Left ventricle myocardium inferior (tissue), 1 donor: ENCODE measurements at regions not wholly inside any gene's neighbourhood (a gene's known extent, or its start where the extent isn't known, plus 50 kb on each side); places are given as distances from the start of the nearest gene placed in this dataset.

Source experiments
- DNase-seq: peaks from one replicate; pipeline ENCODE4 v3.0.0-alpha.2; 2020
- H3K27ac ChIP-seq: fragments of 200-600 bp; replicated peaks from 2 replicates; pipeline ENCODE4 v1.8.0; 2021
- H3K27me3 ChIP-seq: fragments of 200-600 bp; 2 replicates; pipeline ENCODE4 v1.8.0; 2021; ENCODE audit warnings: low read depth
- H3K36me3 ChIP-seq: fragments of 200-600 bp; 2 replicates; pipeline ENCODE4 v1.8.0; 2021
- H3K4me1 ChIP-seq: fragments of 200-600 bp; 2 replicates; pipeline ENCODE4 v1.8.0; 2021
- H3K4me3 ChIP-seq: fragments of 200-600 bp; 2 replicates; pipeline ENCODE4 v1.8.0; 2021; ENCODE audit warnings: mild to moderate bottlenecking, moderate library complexity
- H3K9me3 ChIP-seq: fragments of 200-600 bp; replicated peaks from 2 replicates; pipeline ENCODE4 v1.8.0; 2021
- intact Hi-C: fragments of 100-400 bp; cut with micrococcal nuclease; formaldehyde crosslinking; loops from one replicate; pipeline ENCODE4 v1.11.0; 2022
- TF ChIP-seq, protein P1 (sequence below): fragments of 200-600 bp; IDR thresholded peaks from 2 replicates; pipeline ENCODE4 v1.8.0; 2021; ENCODE audit warnings: antibody characterized with exemption, mild to moderate bottlenecking, borderline replicate concordance
- donor health status: DM: no; HTN: yes; CAD: no; lungs with severe emphysema.

DNA sequence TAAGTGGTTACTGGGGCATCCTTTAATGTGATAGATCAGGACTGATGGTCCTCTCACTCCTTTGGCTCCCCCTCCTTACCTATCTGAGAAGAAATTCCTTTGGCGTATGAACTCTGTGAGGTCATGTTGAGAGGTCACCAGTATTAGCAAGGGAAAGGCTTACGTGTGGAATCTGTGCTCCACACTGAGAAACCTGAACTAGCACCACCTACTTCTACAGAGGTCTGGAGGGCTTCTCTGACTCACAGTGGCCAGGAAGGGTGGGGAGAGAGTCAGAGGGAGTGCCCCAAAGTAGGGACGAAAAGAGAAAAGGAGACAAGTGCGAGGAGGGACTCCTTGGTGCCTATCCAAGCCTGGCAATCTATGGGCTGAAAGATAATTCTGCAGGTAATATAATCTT, 348.6 kb downstream of the TNS1 start:
- TF ChIP-seq, protein P1, sequence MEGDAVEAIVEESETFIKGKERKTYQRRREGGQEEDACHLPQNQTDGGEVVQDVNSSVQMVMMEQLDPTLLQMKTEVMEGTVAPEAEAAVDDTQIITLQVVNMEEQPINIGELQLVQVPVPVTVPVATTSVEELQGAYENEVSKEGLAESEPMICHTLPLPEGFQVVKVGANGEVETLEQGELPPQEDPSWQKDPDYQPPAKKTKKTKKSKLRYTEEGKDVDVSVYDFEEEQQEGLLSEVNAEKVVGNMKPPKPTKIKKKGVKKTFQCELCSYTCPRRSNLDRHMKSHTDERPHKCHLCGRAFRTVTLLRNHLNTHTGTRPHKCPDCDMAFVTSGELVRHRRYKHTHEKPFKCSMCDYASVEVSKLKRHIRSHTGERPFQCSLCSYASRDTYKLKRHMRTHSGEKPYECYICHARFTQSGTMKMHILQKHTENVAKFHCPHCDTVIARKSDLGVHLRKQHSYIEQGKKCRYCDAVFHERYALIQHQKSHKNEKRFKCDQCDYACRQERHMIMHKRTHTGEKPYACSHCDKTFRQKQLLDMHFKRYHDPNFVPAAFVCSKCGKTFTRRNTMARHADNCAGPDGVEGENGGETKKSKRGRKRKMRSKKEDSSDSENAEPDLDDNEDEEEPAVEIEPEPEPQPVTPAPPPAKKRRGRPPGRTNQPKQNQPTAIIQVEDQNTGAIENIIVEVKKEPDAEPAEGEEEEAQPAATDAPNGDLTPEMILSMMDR, result no peak
- no peaks in the 10 kb centered on the region for H3K27me3 ChIP-seq
- no peak overlapping the region for H3K4me3 ChIP-seq
- H3K36me3 ChIP-seq, result no peaks in the 10 kb centered on the region
- intact Hi-C loops, result no loop called here
- peaks cover 10% of the 10 kb centered on the region for H3K4me1 ChIP-seq
- DNase-seq, result no peak
- H3K27ac ChIP-seq, result no peak overlapping the region
- H3K9me3 ChIP-seq, result no peaks in the 10 kb centered on the region

DNA sequence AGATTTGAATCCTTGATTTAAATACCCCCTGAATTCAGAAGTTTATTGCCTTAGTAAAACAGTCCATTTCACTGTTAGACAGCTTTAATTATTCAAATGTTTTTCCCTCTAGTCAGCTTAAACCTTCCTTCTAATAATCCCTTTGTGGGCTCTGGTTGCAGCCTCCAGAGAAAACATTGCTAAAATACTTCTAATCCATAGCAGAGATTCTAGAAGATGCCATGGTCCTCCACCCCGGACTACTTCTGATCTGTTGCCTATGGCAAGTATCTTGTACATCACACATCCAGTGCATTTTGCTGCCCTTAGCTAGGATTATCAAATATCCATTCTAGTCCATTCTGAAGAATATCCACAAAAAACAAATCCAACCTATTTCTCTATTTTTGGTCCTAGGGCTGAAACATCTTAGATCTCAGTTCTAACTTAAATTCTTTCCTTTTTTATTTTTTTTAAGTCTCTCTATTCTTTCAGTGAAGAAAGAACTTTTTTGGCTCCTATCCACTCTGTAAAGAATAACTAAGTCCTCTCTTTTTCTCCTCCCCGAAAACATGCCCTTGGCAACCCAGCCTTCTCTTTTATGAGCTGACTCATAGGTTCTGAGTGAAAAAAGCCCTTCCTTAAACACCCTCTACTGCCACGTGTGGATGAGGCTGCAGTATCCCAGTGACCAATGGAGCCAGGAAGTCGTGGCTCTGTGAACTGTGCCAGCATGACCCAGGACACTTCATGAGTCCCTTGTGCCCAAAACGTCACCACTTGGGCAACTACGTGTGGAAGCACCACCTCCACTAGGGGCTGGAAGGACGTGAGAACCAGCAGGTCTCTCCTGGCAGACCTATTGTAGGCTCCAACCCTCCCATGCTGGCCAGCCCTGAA, 349.8 kb downstream of the TNS1 start:
- Histone ChIP-seq H3K27me3 (no peaks in the 10 kb centered on the region), H3K27ac (no peak overlapping the region), H3K4me1 (peaks cover 10% of the 10 kb centered on the region), H3K4me3 (no peak overlapping the region), H3K9me3 (no peaks in the 10 kb centered on the region), H3K36me3 (no peaks in the 10 kb centered on the region)
- DNase-seq, result peak; percentile 26
- TF ChIP-seq, protein P1, result no peak
- intact Hi-C loops, result no loop called here

DNA sequence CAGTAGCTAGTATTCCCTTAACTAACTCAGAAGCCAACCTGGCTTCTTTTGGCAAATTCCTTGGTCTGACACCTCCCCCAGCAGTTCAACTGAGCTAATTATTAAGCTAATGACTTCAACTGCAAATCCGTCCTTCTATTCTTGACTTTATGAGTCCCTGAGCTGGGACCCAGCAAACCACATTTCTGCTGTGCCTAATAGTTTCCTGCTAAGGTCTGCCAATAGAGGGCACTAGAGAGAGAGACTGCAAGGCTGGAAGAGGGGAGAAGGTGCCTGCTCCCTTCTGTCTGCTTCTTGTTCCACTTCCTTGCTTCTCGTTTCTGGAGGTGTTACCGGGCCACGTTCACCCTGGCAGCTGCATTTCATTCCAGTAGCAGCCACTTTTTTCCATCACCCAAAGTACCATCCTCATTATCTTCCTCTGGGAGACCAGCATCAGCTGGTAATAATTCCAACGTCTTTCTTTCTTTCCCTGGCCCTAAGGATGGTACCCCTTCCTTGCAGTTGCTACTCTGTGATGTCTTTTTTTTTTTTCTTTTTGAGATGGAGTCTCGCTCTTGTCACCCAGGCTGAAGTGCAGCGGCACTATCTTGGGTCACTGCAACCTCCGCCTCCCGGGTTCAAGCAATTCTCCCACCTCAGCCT, 352.0 kb downstream of the TNS1 start:
- H3K36me3 ChIP-seq, result no peaks in the 10 kb centered on the region
- no peak for DNase-seq
- no peak overlapping the region for H3K27ac ChIP-seq
- TF ChIP-seq, protein P1, result peak; percentile 84
- H3K27me3 ChIP-seq, result no peaks in the 10 kb centered on the region
- intact Hi-C loops, result no loop called here
- no peak overlapping the region for H3K4me3 ChIP-seq
- H3K9me3 ChIP-seq, result no peaks in the 10 kb centered on the region
- peaks cover 10% of the 10 kb centered on the region for H3K4me1 ChIP-seq

DNA sequence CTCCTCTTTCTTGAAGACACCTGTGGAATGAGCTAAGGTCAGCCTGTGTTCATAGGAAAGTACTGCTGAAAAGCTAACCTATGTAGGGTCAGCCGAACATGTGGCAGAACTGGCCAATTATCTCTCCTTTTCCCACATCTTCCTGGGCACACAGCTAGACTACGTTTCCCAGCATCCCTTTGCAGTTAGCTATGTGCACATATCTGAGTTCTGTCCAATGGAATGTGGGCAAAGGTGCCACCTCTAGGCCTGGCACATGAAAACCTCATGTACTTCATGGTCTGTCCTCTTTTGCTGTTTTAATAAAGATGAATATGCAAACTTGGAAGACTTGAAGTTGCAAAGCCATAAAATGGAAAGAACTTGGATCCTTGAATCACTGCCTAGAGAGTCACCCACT, 352.6 kb downstream of the TNS1 start:
- no peaks in the 10 kb centered on the region for H3K27me3 ChIP-seq
- intact Hi-C loops, result no loop called here
- no peak for DNase-seq
- TF ChIP-seq, protein P1, result no peak
- no peak overlapping the region for H3K4me3 ChIP-seq
- H3K4me1 ChIP-seq, result peaks cover 10% of the 10 kb centered on the region
- no peaks in the 10 kb centered on the region for H3K9me3 ChIP-seq
- H3K27ac ChIP-seq, result no peak overlapping the region
- H3K36me3 ChIP-seq, result no peaks in the 10 kb centered on the region

DNA sequence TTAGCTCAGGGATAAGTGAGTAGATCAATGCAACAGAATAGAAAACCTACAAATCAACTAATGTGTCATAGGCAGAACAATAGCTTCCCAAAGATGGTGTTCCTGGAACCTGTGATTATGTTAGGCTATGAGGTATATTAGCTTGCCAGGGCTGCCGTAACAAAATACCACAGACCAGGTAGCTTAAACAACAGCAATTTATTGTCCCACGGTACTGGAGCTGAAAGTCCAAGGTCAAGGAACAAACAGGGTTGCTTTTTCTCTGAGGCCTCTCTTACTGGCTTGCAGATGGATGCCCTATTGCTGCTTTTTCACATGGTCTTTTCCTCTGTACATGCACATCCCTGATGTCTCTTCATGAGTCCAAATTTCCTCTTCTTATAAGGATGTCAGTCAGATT, 354.9 kb downstream of the TNS1 start:
- H3K4me3 ChIP-seq, result no peak overlapping the region
- peaks cover 23% of the 10 kb centered on the region for H3K4me1 ChIP-seq
- DNase-seq, result no peak
- H3K36me3 ChIP-seq, result no peaks in the 10 kb centered on the region
- intact Hi-C loops, result no loop called here
- H3K27me3 ChIP-seq, result no peaks in the 10 kb centered on the region
- TF ChIP-seq, protein P1, result no peak
- H3K27ac ChIP-seq, result no peak overlapping the region
- no peaks in the 10 kb centered on the region for H3K9me3 ChIP-seq
